Endothelial cell of umbilical vein (primary cell): ENCODE measurements at regions not wholly inside any gene's neighbourhood (a gene's known extent, or its start where the extent isn't known, plus 50 kb on each side); places are given as distances from the start of the nearest gene placed in this dataset.

Source experiments
- CTCF ChIP-seq, 2 donors: IDR thresholded peaks; 1 replicate in 1 of 2; 2 replicates in 1 of 2; pipeline ENCODE4 v1.5.1; 2011; ENCODE audit warnings: low read length in 2 of 2, mild to moderate bottlenecking in 2 of 2, moderate library complexity in 2 of 2, control low read depth in 1 of 2, inconsistent platforms in 1 of 2, low read depth in 1 of 2; ENCODE audit not compliant: insufficient read depth in 1 of 2; ENCODE audit errors: extremely low read depth in 1 of 2
- EZH2 ChIP-seq: IDR thresholded peaks from 2 replicates; pipeline ENCODE4 v1.6.1; 2012; ENCODE audit warnings: borderline replicate concordance, low read depth, mild to moderate bottlenecking, moderate library complexity, low read length, inconsistent platforms; ENCODE audit not compliant: severe bottlenecking
- FOS ChIP-seq: IDR thresholded peaks from 2 replicates; pipeline ENCODE4 v1.6.1; 2011; ENCODE audit warnings: mild to moderate bottlenecking, low read length, moderate library complexity, borderline replicate concordance; ENCODE audit not compliant: insufficient read depth
- GATA2 ChIP-seq: IDR thresholded peaks from 2 replicates; pipeline ENCODE4 v1.7.0; 2011; ENCODE audit warnings: low read depth, mild to moderate bottlenecking, moderate library complexity, mixed read lengths, low read length; ENCODE audit not compliant: insufficient read length, insufficient read depth
- JUN ChIP-seq: IDR thresholded peaks from 2 replicates; pipeline ENCODE4 v1.6.1; 2011; ENCODE audit warnings: borderline replicate concordance, low read depth; ENCODE audit not compliant: insufficient read length, insufficient read depth
- MAX ChIP-seq: IDR thresholded peaks from 2 replicates; pipeline ENCODE4 v1.6.1; 2011; ENCODE audit not compliant: insufficient read depth, insufficient read length
- POLR2A ChIP-seq: IDR thresholded peaks from 2 replicates; pipeline ENCODE4 v1.6.1; 2012; ENCODE audit warnings: low read depth, mild to moderate bottlenecking, control low read depth, low read length
- POLR2AphosphoS5 ChIP-seq: IDR thresholded peaks from 2 replicates; pipeline ENCODE4 v1.6.1; 2012; ENCODE audit warnings: low read depth, mild to moderate bottlenecking, control low read depth, low read length, moderate library complexity; ENCODE audit not compliant: insufficient read depth

GRCh38 chr3:180316321-180316720 is 279.6 kb upstream of the PEX5L start:
- no peak for TF ChIP-seq CTCF (IDR thresholded peaks at IDR 0.05; ENCODE audit: extremely low read depth in 1 of 2, insufficient read depth in 1 of 2, low read depth in 1 of 2, low read length in 2 of 2)
- TF ChIP-seq GATA2: no peak
- no peak for TF ChIP-seq POLR2A
- no peak for TF ChIP-seq EZH2
- no peak for TF ChIP-seq MAX
- no peak for TF ChIP-seq POLR2AphosphoS5
- TF ChIP-seq FOS: no peak
- TF ChIP-seq JUN: no peak
